HL-60 (cell line): ENCODE measurements at regions not wholly inside any gene's neighbourhood (a gene's known extent, or its start where the extent isn't known, plus 50 kb on each side); places are given as distances from the start of the nearest gene placed in this dataset.

Experiments
- CTCF ChIP-seq: IDR thresholded peaks from one replicate; pipeline ENCODE4 v1.5.1; 2011; ENCODE audit warnings: low read length, control low read depth, inconsistent platforms; ENCODE audit not compliant: insufficient read depth
- REST ChIP-seq: IDR thresholded peaks from 2 replicates; pipeline ENCODE4 v1.6.1; 2012; ENCODE audit warnings: low read depth; ENCODE audit not compliant: insufficient replicate concordance

GRCh38 chr6:37115236-37115895 is 54.6 kb upstream of the PIM1 start:
- TF ChIP-seq REST = no peak
- TF ChIP-seq CTCF = no peak
